CD4-positive, alpha-beta T cell treated with Interleukin-10 for 1 hour (primary cell): ENCODE measurements at regions not wholly inside any gene's neighbourhood (a gene's known extent, or its start where the extent isn't known, plus 50 kb on each side); places are given as distances from the start of the nearest gene placed in this dataset.
"Not testable (repeated sequence)": the region's sequence is repeated elsewhere in the genome, so short reads cannot be mapped to it uniquely, and the experiment has no call there.

Experiments
- DNase-seq: peaks from one replicate; pipeline ENCODE4 v3.0.0-alpha.2; 2020

DNA sequence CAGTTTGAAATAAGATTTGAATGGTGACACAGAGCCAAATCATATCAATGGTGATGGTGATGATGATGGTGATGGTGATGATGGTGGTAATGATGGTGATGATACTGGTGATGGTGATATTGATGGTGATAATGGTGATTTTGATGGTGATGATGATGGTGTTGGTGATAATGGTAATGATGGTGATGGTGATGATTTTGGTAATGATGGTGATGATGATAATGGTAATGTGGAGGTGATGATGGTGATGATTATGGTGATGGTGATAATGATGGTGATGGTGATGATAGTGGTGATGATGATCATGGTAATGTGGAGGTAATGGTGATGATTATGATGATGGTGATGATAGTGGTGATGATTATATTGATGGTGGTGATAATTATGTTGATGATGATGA, 311.9 kb upstream of the SFSWAP start:
- DNase-seq, result no peak

GRCh38 chr12:131400668-131401294, 310.1 kb upstream of the SFSWAP start:
- not testable (repeated sequence) for DNase-seq

DNA sequence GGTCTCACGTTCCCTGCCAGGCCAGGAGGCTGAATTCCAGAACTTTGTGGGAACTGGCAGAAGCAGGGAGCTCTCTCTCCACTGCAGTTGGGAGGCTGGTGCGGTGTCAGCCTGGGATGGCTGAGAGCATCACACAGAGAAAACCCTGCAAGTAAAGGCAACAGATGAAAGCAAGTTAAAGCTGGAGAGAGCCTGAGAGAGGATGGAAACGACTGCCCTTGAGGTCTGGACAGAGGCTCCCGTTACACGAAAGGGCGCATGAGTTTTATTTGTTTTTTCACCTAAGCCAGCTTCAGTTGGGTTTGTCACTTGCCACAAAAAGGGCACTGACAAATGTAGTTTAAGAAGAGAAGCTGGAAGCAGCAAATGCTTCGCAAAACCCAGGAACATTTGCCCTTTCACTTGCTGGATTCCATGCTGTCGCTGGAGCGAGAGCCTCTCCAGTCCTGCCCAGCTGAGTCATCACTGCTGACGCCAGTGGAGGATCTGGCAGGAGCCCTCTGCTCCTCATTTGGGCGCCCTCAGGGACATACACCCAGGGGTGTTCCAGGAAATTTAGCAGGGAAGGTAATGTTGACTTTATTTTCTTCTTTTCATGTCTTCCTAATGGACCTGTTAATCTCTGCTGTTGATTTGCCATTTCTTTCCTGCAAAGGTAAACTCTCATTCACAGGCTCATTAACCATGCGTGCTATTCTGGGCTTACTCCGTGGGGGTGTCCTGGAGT, 308.8 kb upstream of the SFSWAP start:
- DNase-seq, result not testable (repeated sequence)

DNA sequence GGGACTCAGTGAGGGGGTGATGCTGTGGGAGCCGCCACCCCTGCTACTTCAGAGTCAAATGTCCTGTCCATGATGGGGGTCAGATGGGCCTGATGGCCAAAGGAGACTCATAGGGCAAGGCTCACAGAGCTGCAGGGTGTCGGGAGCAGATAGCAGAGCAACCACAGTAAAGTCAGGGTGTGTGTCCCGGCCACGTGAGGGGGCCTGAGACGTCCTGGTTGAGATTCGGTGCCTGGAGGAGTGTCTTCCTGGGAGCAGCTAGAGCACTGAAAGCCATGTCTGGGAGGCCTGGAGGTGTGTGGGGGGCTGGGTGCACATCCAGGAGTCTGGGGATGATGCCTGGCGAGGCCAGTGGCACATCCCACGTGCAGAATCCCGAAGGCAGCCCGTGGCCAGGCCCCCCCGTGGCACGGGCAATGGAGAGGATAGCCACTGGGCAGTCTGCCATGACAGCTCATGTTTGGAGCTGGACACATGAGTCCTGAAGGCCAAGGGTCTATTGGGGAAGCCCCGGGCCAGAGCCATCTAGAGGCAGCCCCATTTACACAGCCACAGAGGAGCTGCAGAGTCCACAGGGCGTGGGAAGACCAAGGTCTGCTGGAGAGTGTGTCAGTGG, 308.0 kb upstream of the SFSWAP start:
- DNase-seq, result no peak

DNA sequence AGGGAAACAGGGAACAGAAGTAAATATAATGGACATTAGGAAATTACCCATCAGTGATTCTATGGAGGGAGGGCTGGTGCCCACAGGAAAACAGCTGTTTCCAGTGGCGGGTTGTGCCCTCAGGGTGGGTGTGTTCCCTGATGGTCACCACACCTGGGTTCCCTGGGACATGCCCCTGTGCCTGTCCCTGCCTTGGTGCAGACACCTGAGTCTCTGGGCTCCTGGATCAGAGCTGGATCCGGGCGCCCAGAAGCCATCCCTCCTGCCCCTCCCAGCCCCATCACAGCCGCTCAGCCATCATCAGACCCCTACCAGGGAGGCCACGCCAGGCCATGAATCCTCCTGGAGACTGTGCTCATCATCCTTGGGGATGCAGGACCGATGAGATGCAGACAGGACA, 307.2 kb upstream of the SFSWAP start:
- no peak for DNase-seq

- no peak for DNase-seq
These were observed 306.2 kb upstream of the SFSWAP start for GRCh38 chr12:131404705-131405104.

- no peak for DNase-seq
These were observed 303.5 kb upstream of the SFSWAP start for GRCh38 chr12:131407221-131408035.

GRCh38 chr12:131408036-131408365, 302.9 kb upstream of the SFSWAP start:
- no peak for DNase-seq

GRCh38 chr12:131408484-131408883, 302.4 kb upstream of the SFSWAP start:
- no peak for DNase-seq

DNA sequence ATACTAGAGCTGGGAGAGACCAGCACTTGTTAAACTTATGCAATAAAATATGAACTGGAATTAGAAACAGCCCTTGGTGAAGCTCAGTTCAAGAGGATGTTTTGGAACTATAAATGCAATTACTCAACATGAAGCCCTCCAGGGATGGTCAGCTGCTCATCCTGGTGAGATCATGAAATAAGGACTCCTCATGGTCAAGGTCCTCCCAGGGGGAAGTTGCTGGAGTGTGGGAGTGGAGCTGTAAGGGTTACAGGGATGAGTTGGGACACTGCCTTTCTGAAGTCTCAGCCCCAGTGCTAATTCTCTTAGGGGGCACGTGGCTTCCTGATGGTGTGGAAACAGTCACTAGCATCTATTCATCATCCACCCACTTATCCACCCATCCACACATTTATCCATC, 301.7 kb upstream of the SFSWAP start:
- DNase-seq, result no peak

DNA sequence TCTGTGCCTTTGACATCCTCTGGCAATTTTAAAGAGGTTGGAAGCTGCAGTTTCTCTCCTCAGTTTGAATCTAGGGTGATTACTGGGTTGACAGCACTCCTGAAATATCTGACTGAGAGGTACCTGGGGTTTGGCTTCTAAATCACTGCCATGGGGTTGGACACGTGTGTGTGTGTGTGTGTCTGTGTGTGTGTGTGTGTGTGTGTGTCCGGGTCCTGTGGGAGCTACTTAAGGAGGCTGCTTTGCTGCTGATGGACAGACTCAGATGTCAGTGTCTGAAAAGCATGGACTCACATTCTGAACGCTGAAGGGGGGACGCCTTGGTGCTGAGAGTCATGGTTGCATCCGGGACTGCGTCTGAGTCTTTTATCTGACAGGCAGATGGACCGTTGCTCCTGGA, 299.1 kb upstream of the SFSWAP start:
- DNase-seq, result not testable (repeated sequence)

DNA sequence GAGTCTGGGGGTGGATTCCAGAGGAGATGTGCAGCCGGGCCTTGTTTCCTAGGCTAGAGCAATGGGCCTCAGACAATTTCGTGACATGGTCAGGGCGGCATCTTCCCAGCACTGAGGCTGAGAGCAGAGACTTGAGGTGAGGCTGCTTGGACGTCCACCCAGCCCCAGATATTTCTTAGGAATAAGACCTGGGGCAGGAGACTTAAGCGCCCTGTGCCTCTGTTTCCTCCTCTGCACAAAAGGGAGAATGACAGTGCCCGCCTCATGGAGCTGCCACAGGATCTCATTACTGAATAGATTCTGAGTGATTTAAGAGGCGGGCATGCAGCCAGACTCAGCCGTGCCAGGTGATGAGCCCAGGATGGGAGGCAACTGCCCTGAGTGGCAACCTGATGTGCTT, 297.9 kb upstream of the SFSWAP start:
- DNase-seq, result no peak

DNA sequence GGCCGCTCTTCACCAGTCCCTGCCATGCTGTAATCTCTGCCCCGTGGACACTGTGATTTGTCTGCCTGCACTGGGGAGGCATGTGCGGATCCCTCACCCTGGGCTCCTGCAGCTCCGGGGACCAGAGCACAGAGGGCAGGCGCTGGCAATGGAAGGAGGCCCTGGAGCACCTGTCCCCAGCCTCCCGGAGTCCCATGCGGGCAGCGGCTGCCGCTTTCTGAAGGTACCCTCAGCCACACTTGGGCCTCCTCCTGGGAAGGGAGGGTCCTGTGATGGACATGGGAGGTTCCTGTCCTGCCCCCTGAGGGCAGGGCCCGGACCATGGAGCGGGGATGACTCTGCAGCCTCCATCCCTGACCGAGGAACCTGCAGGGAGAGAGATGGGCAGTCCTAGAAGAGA, 297.4 kb upstream of the SFSWAP start:
- no peak for DNase-seq

GRCh38 chr12:131414155-131414922, 296.6 kb upstream of the SFSWAP start:
- DNase-seq, result not testable (repeated sequence)

- peak; percentile 3 for DNase-seq
These were observed 295.1 kb upstream of the SFSWAP start for GRCh38 chr12:131415781-131416180.

DNA sequence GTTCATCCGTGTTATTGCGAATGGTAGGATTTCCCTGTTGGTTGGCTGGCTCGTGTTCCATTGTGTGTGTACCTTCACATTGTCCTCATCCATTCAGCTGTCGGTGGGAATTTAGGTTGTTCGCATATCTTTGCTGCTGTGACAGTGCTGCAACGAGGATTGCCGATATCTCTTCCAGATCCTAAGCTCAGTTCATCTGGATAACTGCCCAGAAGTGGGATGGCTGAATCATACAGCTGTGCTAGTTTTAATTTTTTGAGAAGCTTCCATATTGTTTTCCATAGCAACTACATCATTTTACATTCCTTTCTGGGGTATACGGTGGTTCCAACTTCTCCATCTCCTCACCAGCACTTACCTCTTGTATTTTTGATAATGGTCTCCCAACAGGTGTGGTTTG, 292.8 kb upstream of the SFSWAP start:
- DNase-seq, result no peak

GRCh38 chr12:131418884-131419283, 292.0 kb upstream of the SFSWAP start:
- no peak for DNase-seq

DNA sequence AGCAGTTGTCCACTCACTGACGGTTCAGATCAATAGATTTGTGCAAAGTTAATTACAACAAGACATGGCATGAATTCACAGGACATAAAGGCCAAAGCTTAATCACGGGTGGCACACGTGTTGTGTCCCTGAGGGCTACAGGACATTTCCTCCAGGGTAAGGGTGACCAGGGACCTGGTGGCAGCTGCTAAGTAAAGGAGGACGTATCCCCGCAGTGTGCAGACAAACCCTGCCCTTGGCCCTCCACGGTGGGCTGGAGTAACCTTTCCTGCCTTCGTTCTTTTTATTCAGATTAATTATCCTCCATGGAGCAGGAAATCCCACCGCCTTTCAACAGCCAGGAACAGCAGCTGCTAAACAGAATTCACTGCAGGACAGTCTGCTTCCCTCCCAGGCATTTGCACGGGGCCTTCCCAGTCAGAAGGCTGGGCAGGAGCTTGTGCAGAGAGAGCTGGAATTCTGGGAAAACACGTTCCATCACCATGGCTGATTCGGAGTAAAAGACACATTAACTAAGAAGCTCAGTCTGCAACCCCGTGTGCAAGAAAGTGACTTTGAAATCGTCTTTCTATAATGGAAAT, 289.9 kb upstream of the SFSWAP start:
- no peak for DNase-seq

- DNase-seq, result no peak
These were observed 289.2 kb upstream of the SFSWAP start for GRCh38 chr12:131421509-131422186.

DNA sequence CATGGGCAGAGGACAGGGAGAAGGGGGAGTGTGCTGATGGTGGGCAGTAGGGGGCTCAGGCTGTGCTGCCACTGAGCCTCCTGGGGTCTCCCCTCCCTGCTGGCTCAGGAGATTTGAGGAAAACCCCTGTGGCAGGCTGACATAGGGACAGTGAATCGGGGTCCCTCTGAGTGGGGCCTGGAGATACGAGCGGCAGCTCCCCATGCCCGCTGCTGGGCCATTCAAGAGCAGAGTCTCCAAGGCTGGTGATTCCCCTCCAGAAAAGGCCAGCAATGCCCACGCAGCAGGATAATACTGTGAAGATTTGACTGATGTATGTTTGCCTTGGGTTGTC, 288.7 kb upstream of the SFSWAP start:
- no peak for DNase-seq

DNA sequence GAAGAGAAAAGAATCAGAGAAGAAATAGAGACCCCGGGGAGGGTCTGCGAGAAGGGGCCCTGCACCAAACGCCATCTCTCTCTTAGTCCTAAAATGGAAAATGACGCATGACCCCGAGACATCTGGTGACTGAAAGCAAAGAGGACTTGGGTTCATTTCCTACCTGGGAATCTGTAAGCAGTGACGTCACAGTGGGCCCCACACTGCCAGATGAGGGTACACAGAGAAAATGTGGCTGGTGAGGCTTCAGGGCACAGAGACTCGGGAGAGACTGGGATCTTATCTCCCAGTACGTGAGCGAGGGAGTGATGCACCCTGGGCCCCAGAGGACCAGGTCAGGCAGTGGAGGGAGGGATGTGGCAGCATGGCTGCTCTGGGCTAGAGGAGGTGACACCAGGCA, 288.1 kb upstream of the SFSWAP start:
- DNase-seq, result no peak

DNA sequence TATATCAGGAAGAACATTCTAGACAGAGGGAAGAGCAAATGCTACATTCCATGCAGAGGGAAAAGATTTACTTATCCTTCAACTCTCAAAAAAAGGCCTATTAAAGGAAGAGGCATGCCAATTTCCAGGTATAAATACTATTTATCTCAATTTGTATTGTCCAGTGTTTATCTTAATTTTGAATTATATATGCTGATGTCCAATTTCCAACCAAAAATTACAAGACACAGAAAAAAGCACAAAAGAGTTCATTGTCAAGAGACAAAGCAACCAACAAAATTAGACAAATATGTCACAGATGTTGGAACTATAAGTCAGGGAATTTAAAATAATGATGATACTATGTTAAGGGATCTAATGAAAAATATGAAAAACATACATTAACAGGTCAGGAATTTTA, 286.6 kb upstream of the SFSWAP start:
- DNase-seq, result no peak
